ENCODE measurements at regions not wholly inside any gene's neighbourhood (a gene's known extent, or its start where the extent isn't known, plus 50 kb on each side); places are given as distances from the start of the nearest gene placed in this dataset.

DNA sequence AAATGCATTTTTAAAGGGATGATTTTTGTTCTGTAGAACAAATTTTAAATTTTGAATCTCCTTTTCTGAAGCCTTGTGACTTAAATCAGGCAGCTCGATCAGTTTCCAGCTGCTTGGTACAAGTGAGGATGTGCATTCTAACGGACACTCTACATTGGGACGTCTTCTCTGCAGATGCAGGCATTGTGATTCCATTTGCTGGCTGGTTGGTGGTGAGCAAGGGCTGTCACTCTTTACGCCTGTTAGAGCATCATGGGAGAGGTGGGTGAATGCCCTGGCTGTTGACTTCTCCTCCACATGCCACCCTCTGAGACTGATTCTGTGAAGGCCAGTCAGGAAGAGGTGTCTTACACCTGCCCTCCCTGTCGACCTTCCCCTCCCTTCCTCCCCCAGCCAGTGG lies 240.5 kb upstream of the RNF32 start:
- no peak overlapping the region for H2BK5ac ChIP-seq (ENCODE audit: low read length)
- H3K79me1 ChIP-seq (ENCODE audit: low read depth, low read length): no peaks in the 10 kb centered on the region
- H2BK12ac ChIP-seq (ENCODE audit: low read length): no peak overlapping the region
- no peaks in the 10 kb centered on the region for H3K36me3 ChIP-seq (replicated peaks in 1 of 2; ENCODE audit: control insufficient read depth in 2 of 2, insufficient read depth in 2 of 2, low read length in 2 of 2)
- H3K9ac ChIP-seq (ENCODE audit: low read depth, low read length, poor library complexity): no peak overlapping the region
- DNase-seq (ENCODE audit: low spot score): no peak
- H3K9me3 ChIP-seq (replicated peaks in 1 of 2; ENCODE audit: control insufficient read depth in 2 of 2, insufficient read depth in 1 of 2, low read depth in 1 of 2, low read length in 2 of 2): peaks cover 0 to 3% of the 10 kb centered on the region in 2 donors
- no peak overlapping the region for H2BK120ac ChIP-seq (ENCODE audit: low read depth, low read length)
- no peak overlapping the region for H3K4me3 ChIP-seq (ENCODE audit: low read length in 2 of 2)
- no peak overlapping the region for H3K4ac ChIP-seq (ENCODE audit: low read length)
- H3K27ac ChIP-seq (replicated peaks; ENCODE audit: low read length): no peak overlapping the region
- no peak overlapping the region for H3K14ac ChIP-seq (ENCODE audit: low read length)
- H3K23ac ChIP-seq (ENCODE audit: low read depth, low read length, poor library complexity): no peak overlapping the region
- no peak overlapping the region for H4K91ac ChIP-seq (ENCODE audit: low read depth, low read length, poor library complexity)
- H2AFZ ChIP-seq (ENCODE audit: low read length): no peak overlapping the region
- no peak overlapping the region for H3K4me2 ChIP-seq (ENCODE audit: insufficient read depth, low read length, poor library complexity, severe bottlenecking)
- H3K18ac ChIP-seq (ENCODE audit: low read length): no peak overlapping the region
- no peak overlapping the region for H4K8ac ChIP-seq (ENCODE audit: low read depth, low read length)
- no peak overlapping the region for H2BK15ac ChIP-seq (ENCODE audit: low read length)
- H3K4me1 ChIP-seq (ENCODE audit: control insufficient read depth in 2 of 2, insufficient read depth in 1 of 2, low read depth in 1 of 2, low read length in 2 of 2): peaks cover 0 to 2% of the 10 kb centered on the region in 2 donors
- H2AK5ac ChIP-seq (ENCODE audit: low read depth, low read length): no peak overlapping the region
- no peaks in the 10 kb centered on the region for H3K27me3 ChIP-seq (ENCODE audit: control insufficient read depth in 3 of 3, insufficient read depth in 3 of 3, low read depth in 1 of 3, low read length in 3 of 3)
- no CpG with 5 or more reads among the region's 5 CpGs for WGBS, 2 donors (ENCODE audit: extremely low coverage in 2 of 2, insufficient read length in 2 of 2, insufficient replicate concordance in 1 of 2)

DNA sequence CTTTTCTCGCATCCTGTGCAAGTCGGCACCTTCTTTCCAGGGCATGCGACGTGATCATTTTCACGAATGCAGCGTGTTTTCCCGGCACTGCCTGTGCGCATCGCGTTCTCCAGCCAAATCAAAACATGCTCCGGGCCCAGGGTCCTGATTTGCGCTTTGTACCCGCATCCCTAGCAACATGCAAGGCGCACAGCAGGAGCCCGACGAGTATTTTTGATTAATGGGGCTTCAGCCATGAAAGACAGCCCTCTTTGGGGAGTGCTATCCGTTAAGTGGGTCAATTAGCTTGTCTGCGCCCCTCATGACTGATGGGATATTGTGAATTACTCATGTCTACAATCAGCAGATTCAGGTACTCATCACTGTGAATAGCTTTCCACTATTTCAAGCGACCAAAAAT lies 243.3 kb upstream of the RNF32 start:
- Histone ChIP-seq H2BK15ac (ENCODE audit: low read length) (no peak overlapping the region), H3K18ac (ENCODE audit: low read length) (no peak overlapping the region)
- no CpG with 5 or more reads among the region's 19 CpGs for WGBS, 2 donors (ENCODE audit: extremely low coverage in 2 of 2, insufficient read length in 2 of 2, insufficient replicate concordance in 1 of 2)

DNA sequence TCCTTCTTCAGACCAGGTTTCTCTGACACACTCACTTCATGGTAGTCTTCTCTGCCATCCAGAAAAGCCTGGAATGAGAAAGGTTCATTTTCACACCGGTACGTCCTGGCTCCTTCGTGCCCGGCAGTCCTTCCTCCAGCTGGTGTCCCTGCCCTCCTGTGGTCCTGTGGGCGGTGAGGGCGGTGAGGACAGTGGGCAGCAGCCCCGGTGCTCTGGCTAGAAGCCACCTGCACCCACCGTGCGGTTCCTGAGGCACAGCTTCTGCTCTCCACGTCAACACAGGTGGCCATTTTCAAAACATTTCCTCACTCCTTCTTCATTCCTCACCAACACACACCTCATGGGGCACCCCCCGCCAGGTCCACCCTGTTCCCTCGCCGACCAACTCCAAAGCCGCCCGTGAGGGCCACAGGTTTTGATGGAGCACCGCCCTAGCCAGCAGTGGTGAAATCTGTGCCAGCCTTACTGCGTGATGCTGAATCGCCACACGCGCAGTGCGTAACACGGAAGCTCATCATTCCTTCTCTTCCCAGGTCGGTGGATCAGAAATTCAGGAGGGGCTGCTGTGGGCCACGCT lies 251.4 kb upstream of the RNF32 start:
- DNase-seq (ENCODE audit: low spot score): no peak
- H4K8ac ChIP-seq (ENCODE audit: low read depth, low read length): no peak overlapping the region
- H3K27ac ChIP-seq (replicated peaks; ENCODE audit: low read length): no peak overlapping the region
- H3K4me1 ChIP-seq (ENCODE audit: control insufficient read depth in 2 of 2, insufficient read depth in 1 of 2, low read depth in 1 of 2, low read length in 2 of 2): peaks cover 0 to 1% of the 10 kb centered on the region in 2 donors
- H3K4me3 ChIP-seq (ENCODE audit: low read length in 2 of 2): no peak overlapping the region
- H2BK12ac ChIP-seq (ENCODE audit: low read length): no peak overlapping the region
- H2BK120ac ChIP-seq (ENCODE audit: low read depth, low read length): no peak overlapping the region
- no peak overlapping the region for H3K4ac ChIP-seq (ENCODE audit: low read length)
- no peak overlapping the region for H2AFZ ChIP-seq (ENCODE audit: low read length)
- no peak overlapping the region for H4K91ac ChIP-seq (ENCODE audit: low read depth, low read length, poor library complexity)
- H3K23ac ChIP-seq (ENCODE audit: low read depth, low read length, poor library complexity): peak overlapping the region; percentile 17
- no peak overlapping the region for H2BK15ac ChIP-seq (ENCODE audit: low read length)
- peak overlapping the region; percentile 38 for H3K14ac ChIP-seq (ENCODE audit: low read length)
- no peak overlapping the region for H2BK5ac ChIP-seq (ENCODE audit: low read length)
- H3K9ac ChIP-seq (ENCODE audit: low read depth, low read length, poor library complexity): no peak overlapping the region
- no peaks in the 10 kb centered on the region for H3K9me3 ChIP-seq (replicated peaks in 1 of 2; ENCODE audit: control insufficient read depth in 2 of 2, insufficient read depth in 1 of 2, low read depth in 1 of 2, low read length in 2 of 2)
- no peak overlapping the region for H2AK5ac ChIP-seq (ENCODE audit: low read depth, low read length)
- H3K27me3 ChIP-seq (ENCODE audit: control insufficient read depth in 3 of 3, insufficient read depth in 3 of 3, low read depth in 1 of 3, low read length in 3 of 3): no peaks in the 10 kb centered on the region
- no CpG with 5 or more reads among the region's 24 CpGs for WGBS, 2 donors (ENCODE audit: extremely low coverage in 2 of 2, insufficient read length in 2 of 2, insufficient replicate concordance in 1 of 2)
- no peaks in the 10 kb centered on the region for H3K79me1 ChIP-seq (ENCODE audit: low read depth, low read length)
- H3K36me3 ChIP-seq (replicated peaks in 1 of 2; ENCODE audit: control insufficient read depth in 2 of 2, insufficient read depth in 2 of 2, low read length in 2 of 2): no peaks in the 10 kb centered on the region
- H3K4me2 ChIP-seq (ENCODE audit: insufficient read depth, low read length, poor library complexity, severe bottlenecking): no peak overlapping the region
- H3K18ac ChIP-seq (ENCODE audit: low read length): peak overlapping the region; percentile 57

More for the DNA sequence above, 243.3 kb upstream of the RNF32 start:
- Histone ChIP-seq H2BK5ac (ENCODE audit: low read length) (no peak overlapping the region), H3K23ac (ENCODE audit: low read depth, low read length, poor library complexity) (no peak overlapping the region), H2AK5ac (ENCODE audit: low read depth, low read length) (no peak overlapping the region), H3K14ac (ENCODE audit: low read length) (no peak overlapping the region), H3K27me3 (ENCODE audit: control insufficient read depth in 3 of 3, insufficient read depth in 3 of 3, low read depth in 1 of 3, low read length in 3 of 3) (no peaks in the 10 kb centered on the region), H4K91ac (ENCODE audit: low read depth, low read length, poor library complexity) (no peak overlapping the region), H3K79me1 (ENCODE audit: low read depth, low read length) (no peaks in the 10 kb centered on the region), H2BK12ac (ENCODE audit: low read length) (no peak overlapping the region), H3K4me3 (ENCODE audit: low read length in 2 of 2) (no peak overlapping the region), H2BK120ac (ENCODE audit: low read depth, low read length) (no peak overlapping the region), H2AFZ (ENCODE audit: low read length) (no peak overlapping the region), H4K8ac (ENCODE audit: low read depth, low read length) (no peak overlapping the region), H3K9ac (ENCODE audit: low read depth, low read length, poor library complexity) (no peak overlapping the region), H3K9me3 (replicated peaks in 1 of 2; ENCODE audit: control insufficient read depth in 2 of 2, insufficient read depth in 1 of 2, low read depth in 1 of 2, low read length in 2 of 2) (peaks cover 0 to under 1% of the 10 kb centered on the region in 2 donors), H3K4ac (ENCODE audit: low read length) (no peak overlapping the region), H3K4me1 (ENCODE audit: control insufficient read depth in 2 of 2, insufficient read depth in 1 of 2, low read depth in 1 of 2, low read length in 2 of 2) (peaks cover 0 to 2% of the 10 kb centered on the region in 2 donors), H3K4me2 (ENCODE audit: insufficient read depth, low read length, poor library complexity, severe bottlenecking) (no peak overlapping the region), H3K27ac (replicated peaks; ENCODE audit: low read length) (no peak overlapping the region), H3K36me3 (replicated peaks in 1 of 2; ENCODE audit: control insufficient read depth in 2 of 2, insufficient read depth in 2 of 2, low read length in 2 of 2) (no peaks in the 10 kb centered on the region)
- DNase-seq (ENCODE audit: low spot score): no peak

DNA sequence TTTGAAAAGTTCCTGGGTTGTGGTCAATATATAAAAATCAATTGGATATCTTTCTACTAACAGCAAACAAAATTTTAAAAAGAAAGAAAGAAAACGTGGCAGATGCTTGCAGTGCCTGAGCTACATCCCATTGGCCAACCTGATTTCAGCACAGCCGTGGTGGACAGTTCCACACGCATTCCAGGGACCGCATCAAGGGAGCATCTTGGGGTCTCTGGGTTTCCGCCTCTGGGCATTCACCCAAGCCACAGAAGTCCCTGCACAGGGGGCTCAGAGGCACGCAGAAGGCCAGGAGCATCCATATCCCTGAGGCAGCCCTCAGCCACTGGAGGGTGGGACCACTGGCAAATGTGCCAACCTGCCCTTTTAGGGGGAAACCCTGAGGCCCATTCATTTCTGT lies 254.5 kb upstream of the RNF32 start:
- H3K14ac ChIP-seq (ENCODE audit: low read length): no peak overlapping the region
- peaks cover 0 to 4% of the 10 kb centered on the region in 2 donors for H3K4me1 ChIP-seq (ENCODE audit: control insufficient read depth in 2 of 2, insufficient read depth in 1 of 2, low read depth in 1 of 2, low read length in 2 of 2)
- no peaks in the 10 kb centered on the region for H3K79me1 ChIP-seq (ENCODE audit: low read depth, low read length)
- no peak overlapping the region for H3K9ac ChIP-seq (ENCODE audit: low read depth, low read length, poor library complexity)
- no peak overlapping the region for H2BK120ac ChIP-seq (ENCODE audit: low read depth, low read length)
- no peak overlapping the region for H2BK15ac ChIP-seq (ENCODE audit: low read length)
- no peak overlapping the region for H4K91ac ChIP-seq (ENCODE audit: low read depth, low read length, poor library complexity)
- no peak overlapping the region for H2AK5ac ChIP-seq (ENCODE audit: low read depth, low read length)
- peak overlapping the region; percentile 6 for H3K23ac ChIP-seq (ENCODE audit: low read depth, low read length, poor library complexity)
- H2BK12ac ChIP-seq (ENCODE audit: low read length): no peak overlapping the region
- no peak overlapping the region for H3K4ac ChIP-seq (ENCODE audit: low read length)
- no peak overlapping the region for H4K8ac ChIP-seq (ENCODE audit: low read depth, low read length)
- no CpG with 5 or more reads among the region's 6 CpGs for WGBS, 2 donors (ENCODE audit: extremely low coverage in 2 of 2, insufficient read length in 2 of 2, insufficient replicate concordance in 1 of 2)
- no peak overlapping the region for H3K4me3 ChIP-seq (ENCODE audit: low read length in 2 of 2)
- H2AFZ ChIP-seq (ENCODE audit: low read length): no peak overlapping the region
- no peak overlapping the region for H3K27ac ChIP-seq (replicated peaks; ENCODE audit: low read length)
- no peaks in the 10 kb centered on the region for H3K36me3 ChIP-seq (replicated peaks in 1 of 2; ENCODE audit: control insufficient read depth in 2 of 2, insufficient read depth in 2 of 2, low read length in 2 of 2)
- H3K27me3 ChIP-seq (ENCODE audit: control insufficient read depth in 3 of 3, insufficient read depth in 3 of 3, low read depth in 1 of 3, low read length in 3 of 3): no peaks in the 10 kb centered on the region
- H3K18ac ChIP-seq (ENCODE audit: low read length): no peak overlapping the region
- H3K9me3 ChIP-seq (replicated peaks in 1 of 2; ENCODE audit: control insufficient read depth in 2 of 2, insufficient read depth in 1 of 2, low read depth in 1 of 2, low read length in 2 of 2): no peaks in the 10 kb centered on the region
- no peak overlapping the region for H3K4me2 ChIP-seq (ENCODE audit: insufficient read depth, low read length, poor library complexity, severe bottlenecking)
- DNase-seq (ENCODE audit: low spot score): peak; percentile 57
- H2BK5ac ChIP-seq (ENCODE audit: low read length): no peak overlapping the region
